K562 (cell line): ENCODE measurements at regions not wholly inside any gene's neighbourhood (a gene's known extent, or its start where the extent isn't known, plus 50 kb on each side); places are given as distances from the start of the nearest gene placed in this dataset.

Experiments used
- ATAC-seq: fragments of 200-7000 bp; cut with Tn5 transposase; 3 replicates; pipeline ENCODE4 v1.9.1; 2020; ENCODE audit warnings: moderate library complexity
- BruUV-seq: library from RNA; stranded (reverse); fragments of 400-500 nt; replicated peaks from 2 replicates; lab custom pipeline; 2021; lab: Mats Ljungman, UMichigan
- CTCF ChIA-PET: fragments of 300-600 bp; formaldehyde crosslinking; extraction: SDS; loops from one replicate; lab custom pipeline; 2021; ENCODE audit warnings: low intra/inter-chr PET ratio; lab: Yijun Ruan, JAX
- POLR2A ChIA-PET: fragments of 300-600, 350-650 bp; sonication (Branson Sonifier 250); formaldehyde crosslinking; extraction: SDS; loops from one replicate; lab custom pipeline; 2021; ENCODE audit warnings: antibody characterized with exemption, inconsistent platforms; lab: Yijun Ruan, JAX
- DNase-seq, 4 experiments: peaks; one replicate each; pipeline versions ENCODE4 v3.0.0 to v3.0.0-alpha.2; 2011 to 2018; ENCODE audit warnings: low spot score in 3 of 4, mixed read lengths in 3 of 4; ENCODE audit errors: extremely low read depth in 1 of 4
- FAIRE-seq: peaks from 2 replicates; lab custom pipeline; 2011; peaks lifted over from hg19 to GRCh38; lab: Jason Lieb, UNC
- H2AFZ ChIP-seq: 2 replicates; pipeline ENCODE4 v1.6.0; 2011; ENCODE audit warnings: low read depth, low read length, control low read depth, inconsistent platforms
- H3K27ac ChIP-seq: fragments of 200-600 bp; 3 replicates; pipeline ENCODE4 v1.8.0; 2011; ENCODE audit warnings: low read depth, mild to moderate bottlenecking, control low read depth, inconsistent platforms, low read length, moderate library complexity, mixed read lengths; ENCODE audit errors: extremely low read depth
- H3K27me3 ChIP-seq, 2 experiments: fragments of 300-600 bp in 1 of 2; 2 replicates in 1 of 2; 3 replicates in 1 of 2; pipeline versions ENCODE4 v1.6.0 to v1.8.0; 2011; ENCODE audit warnings: inconsistent platforms in 2 of 2, low read length in 2 of 2, mild to moderate bottlenecking in 1 of 2, mixed read lengths in 1 of 2, moderate library complexity in 1 of 2; ENCODE audit not compliant: control insufficient read depth in 2 of 2, insufficient read depth in 2 of 2
- H3K36me3 ChIP-seq: fragments of 300-600 bp; 3 replicates; pipeline ENCODE4 v1.8.0; 2011; ENCODE audit warnings: mild to moderate bottlenecking, low read length, inconsistent platforms; ENCODE audit not compliant: control insufficient read depth, insufficient read depth
- H3K4me1 ChIP-seq, 2 experiments: fragments of 200-600 bp in 1 of 2; replicated peaks in 1 of 2; 2 replicates in 1 of 2; 3 replicates in 1 of 2; pipeline versions ENCODE4 v1.5.1 to v1.8.0; 2011; ENCODE audit warnings: inconsistent platforms in 2 of 2, low read length in 2 of 2, mild to moderate bottlenecking in 1 of 2, mixed read lengths in 1 of 2, moderate library complexity in 1 of 2; ENCODE audit not compliant: control insufficient read depth in 2 of 2, insufficient read depth in 2 of 2
- H3K4me2 ChIP-seq: 2 replicates; pipeline ENCODE4 v1.6.1; 2011; ENCODE audit warnings: low read length, control low read depth, inconsistent platforms, mixed read lengths; ENCODE audit not compliant: insufficient read depth
- H3K4me3 ChIP-seq: fragments of 200-600 bp; sonication (generic), shearing (Covaris generic); 2 replicates; pipeline ENCODE4 v1.5.1; 2016; ENCODE audit warnings: control low read depth, inconsistent platforms
- H3K79me2 ChIP-seq: fragments of 200-600 bp; 3 replicates; pipeline ENCODE4 v1.8.0; 2011; ENCODE audit warnings: low read length, inconsistent platforms; ENCODE audit not compliant: control insufficient read depth, insufficient read depth
- H3K9ac ChIP-seq, 2 experiments: 2 replicates each; pipeline versions ENCODE4 v1.6.0 to v1.6.1; 2011; ENCODE audit warnings: low read depth in 2 of 2, low read length in 2 of 2, control low read depth in 1 of 2, inconsistent platforms in 1 of 2, mild to moderate bottlenecking in 1 of 2, mixed read lengths in 1 of 2; ENCODE audit not compliant: insufficient read depth in 1 of 2
- H3K9me1 ChIP-seq: one replicate; pipeline ENCODE4 v1.6.0; 2011; ENCODE audit warnings: inconsistent platforms, mild to moderate bottlenecking, low read length, moderate library complexity; ENCODE audit not compliant: control insufficient read depth, insufficient read depth
- H3K9me3 ChIP-seq: replicated peaks from 2 replicates; pipeline ENCODE4 v1.5.1; 2011; ENCODE audit warnings: low read depth, low read length, inconsistent platforms; ENCODE audit not compliant: control insufficient read depth, insufficient read depth
- H4K20me1 ChIP-seq: replicated peaks from 2 replicates; pipeline ENCODE4 v1.6.1; 2011; ENCODE audit warnings: low read length, inconsistent platforms, mixed read lengths; ENCODE audit not compliant: control insufficient read depth, insufficient read depth
- CHCHD3 ChIP-seq: fragments of 250-450 bp; sonication (Bioruptor Pico); IDR thresholded peaks from 2 replicates; pipeline ENCODE4 v2.1.2; 2022; ENCODE audit warnings: mild to moderate bottlenecking
- CTBP1 ChIP-seq: fragments of 450-650 bp; IDR thresholded peaks from 2 replicates; pipeline ENCODE4 v1.6.1; 2016; ENCODE audit warnings: borderline replicate concordance
- GABPA ChIP-seq: fragments of 200-800 bp; sonication (Bioruptor generic); conservative IDR thresholded peaks from 2 replicates; pipeline ENCODE4 v1.6.1; 2016; ENCODE audit warnings: low read depth, missing genetic modification characterization, missing compliant biosample characterization
- MTA3 ChIP-seq: fragments of 450-650 bp; formaldehyde crosslinking; IDR thresholded peaks from 2 replicates; pipeline ENCODE4 v1.6.1; 2017; ENCODE audit warnings: mild to moderate bottlenecking, borderline replicate concordance
- NFATC3 ChIP-seq: fragments of 450-650 bp; IDR thresholded peaks from 2 replicates; pipeline ENCODE4 v1.6.1; 2017; ENCODE audit warnings: mild to moderate bottlenecking
- NFXL1 ChIP-seq: fragments of 450-650 bp; formaldehyde crosslinking; IDR thresholded peaks from 2 replicates; pipeline ENCODE4 v1.4.0; 2021; ENCODE audit warnings: mild to moderate bottlenecking
- TCF3 ChIP-seq: sonication (generic); formaldehyde crosslinking; IDR thresholded peaks from 2 replicates; pipeline ENCODE4 v1.4.0; 2020; ENCODE audit warnings: mild to moderate bottlenecking, missing genetic modification reagents
- TGIF2 ChIP-seq: sonication (generic); formaldehyde crosslinking; IDR thresholded peaks from 2 replicates; pipeline ENCODE4 v1.8.1; 2022; ENCODE audit warnings: mild to moderate bottlenecking, missing genetic modification reagents, moderate library complexity
- ZC3H8 ChIP-seq: fragments of 450-650 bp; IDR thresholded peaks from 2 replicates; pipeline ENCODE4 v1.6.1; 2017
- WGBS: fragments of 100-300 bp; shearing (Covaris generic); methylation state at CpG from one replicate; pipeline ENCODE4 v1.1.6; 2016; ENCODE audit warnings: low coverage, mixed read lengths; ENCODE audit not compliant: insufficient coverage; ENCODE audit errors: missing lambda C conversion rate; 5-methylcytosine and 5-hydroxymethylcytosine counted together
- in situ Hi-C: fragments of 300-500 bp; cut with MboI; formaldehyde crosslinking; loops from 4 replicates; pipeline ENCODE4 v1.15.0; 2018; ENCODE audit warnings: inconsistent platforms, mixed read lengths
- intact Hi-C: fragments of 100-400 bp; cut with micrococcal nuclease; formaldehyde crosslinking; loops from 2 replicates; pipeline ENCODE4 v1.14.2; 2022
- TF ChIP-seq, protein P1 (sequence below): fragments of 250-450 bp; sonication (Bioruptor Pico); IDR thresholded peaks from 2 replicates; pipeline ENCODE4 v1.8.0; 2022; ENCODE audit warnings: moderate library complexity, mild to moderate bottlenecking, inconsistent platforms

DNA sequence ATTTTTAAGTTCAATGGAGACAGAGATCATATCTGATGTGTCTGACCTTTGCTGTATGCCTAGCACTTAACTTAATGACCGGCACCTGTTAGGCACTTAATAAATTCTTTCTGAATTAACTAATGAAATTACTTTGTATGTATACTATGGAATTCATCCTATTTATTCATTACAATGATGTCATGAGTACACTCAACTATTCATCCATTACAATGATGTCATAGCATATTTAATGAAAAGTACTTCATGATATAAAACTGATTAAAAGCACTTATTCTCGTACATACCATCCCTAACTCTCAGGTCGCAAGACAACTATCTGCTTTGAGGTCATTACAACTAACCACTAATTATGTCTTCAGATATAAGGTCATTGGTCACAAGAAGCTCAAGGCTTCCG is 1131.6 kb downstream of the DTWD2 start (continued):
- TF ChIP-seq, protein P1, sequence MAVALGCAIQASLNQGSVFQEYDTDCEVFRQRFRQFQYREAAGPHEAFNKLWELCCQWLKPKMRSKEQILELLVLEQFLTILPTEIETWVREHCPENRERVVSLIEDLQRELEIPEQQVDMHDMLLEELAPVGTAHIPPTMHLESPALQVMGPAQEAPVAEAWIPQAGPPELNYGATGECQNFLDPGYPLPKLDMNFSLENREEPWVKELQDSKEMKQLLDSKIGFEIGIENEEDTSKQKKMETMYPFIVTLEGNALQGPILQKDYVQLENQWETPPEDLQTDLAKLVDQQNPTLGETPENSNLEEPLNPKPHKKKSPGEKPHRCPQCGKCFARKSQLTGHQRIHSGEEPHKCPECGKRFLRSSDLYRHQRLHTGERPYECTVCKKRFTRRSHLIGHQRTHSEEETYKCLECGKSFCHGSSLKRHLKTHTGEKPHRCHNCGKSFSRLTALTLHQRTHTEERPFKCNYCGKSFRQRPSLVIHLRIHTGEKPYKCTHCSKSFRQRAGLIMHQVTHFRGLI (CRISPR knock-in tag) = no peak
- TF ChIP-seq TGIF2 (CRISPR knock-in tag) = no peak
- no peak for TF ChIP-seq ZC3H8
- no peak for TF ChIP-seq GABPA (tag)
- no peak for TF ChIP-seq MTA3
- no peak for TF ChIP-seq NFXL1 (CRISPR knock-in tag)
- TF ChIP-seq CHCHD3 = no peak
- TF ChIP-seq, all 486 proteins: peak for 0

DNA sequence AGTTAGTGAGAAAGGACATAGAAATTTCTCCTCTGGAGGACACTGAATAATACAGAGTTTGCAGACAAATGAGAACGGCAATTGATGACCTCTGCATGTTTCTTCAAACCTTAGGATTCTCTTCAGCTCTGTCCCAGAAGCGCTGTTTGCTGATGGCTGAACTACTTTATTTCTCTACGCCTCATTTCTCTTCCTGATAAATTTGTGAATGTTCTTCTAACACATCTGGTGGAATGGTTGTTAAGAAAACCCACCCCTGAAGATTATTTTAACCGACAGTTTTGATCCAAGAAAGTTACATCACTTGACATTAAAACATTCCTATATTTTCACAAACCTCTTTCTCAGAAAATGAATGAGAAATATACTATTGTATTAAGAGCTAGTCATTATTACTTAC is 1150.6 kb downstream of the DTWD2 start:
- Histone ChIP-seq H3K36me3 (no peaks in the 10 kb centered on the region), H3K4me1 (no peaks in the 10 kb centered on the region), H3K79me2 (no peaks in the 10 kb centered on the region), H3K27ac (no peak overlapping the region), H3K4me3 (no peak overlapping the region), H3K27me3 (no peaks in the 10 kb centered on the region), H3K9ac (no peak overlapping the region), H4K20me1 (no peaks in the 10 kb centered on the region), H2AFZ (no peak overlapping the region), H3K4me2 (no peak overlapping the region), H3K9me1 (no peaks in the 10 kb centered on the region), H3K9me3 (0 out of 2 replicates have a peak, but pooled peaks cover 3% of the 10 kb centered on the region)
- ATAC-seq = no peak
- ChIA-PET POLR2A (no interaction called here), CTCF (no interaction called here)
- 0% methylated on average over 4 of the region's 4 CpGs for WGBS
- in situ Hi-C loops (no loop called here), intact Hi-C loops (no loop called here)
- BruUV-seq = no TSS peak
- DNase-seq = no peak
- no peak for TF ChIP-seq CTBP1
- TF ChIP-seq NFATC3 = no peak
- no peak for TF ChIP-seq TCF3 (CRISPR knock-in tag)
- no peak for FAIRE-seq
